IMR-90 (cell line): ENCODE measurements at regions not wholly inside any gene's neighbourhood (a gene's known extent, or its start where the extent isn't known, plus 50 kb on each side); places are given as distances from the start of the nearest gene placed in this dataset.

Experiments
- ATAC-seq: fragments of 200-7000 bp; cut with Tn5 transposase; 2 replicates; pipeline ENCODE4 v1.9.1; 2020; ENCODE audit warnings: low read depth, mild to moderate bottlenecking, moderate library complexity
- BruUV-seq: library from RNA; stranded (reverse); fragments of 400-500 nt; replicated peaks from 2 replicates; lab custom pipeline; 2021; lab: Mats Ljungman, UMichigan
- CTCF ChIA-PET: fragments of 300-600 bp; formaldehyde crosslinking; extraction: SDS; loops from one replicate; lab custom pipeline; 2021; ENCODE audit warnings: antibody characterized with exemption; lab: Yijun Ruan, JAX
- POLR2A ChIA-PET: fragments of 300-600 bp; sonication (Branson Sonifier 250); formaldehyde crosslinking; loops from one replicate; lab custom pipeline; 2022; ENCODE audit warnings: antibody characterized with exemption; ENCODE audit not compliant: unreplicated experiment; lab: Charles Lee
- DNase-seq: peaks from one replicate; pipeline ENCODE4 v3.0.0; 2013
- H2AFZ ChIP-seq: replicated peaks from 2 replicates; pipeline ENCODE3; 2013; ENCODE audit warnings: low read length, mild to moderate bottlenecking; ENCODE audit not compliant: poor library complexity
- H2AK5ac ChIP-seq: 2 replicates; pipeline ENCODE4 v1.6.1; 2013; ENCODE audit warnings: low read depth, low read length, inconsistent platforms
- H2AK9ac ChIP-seq: replicated peaks from 2 replicates; pipeline ENCODE3; 2013; ENCODE audit warnings: mild to moderate bottlenecking, low read depth, low read length, moderate library complexity; ENCODE audit not compliant: poor library complexity
- H2BK120ac ChIP-seq: 2 replicates; pipeline ENCODE4 v1.6.1; 2013; ENCODE audit warnings: low read depth, low read length, inconsistent platforms
- H2BK15ac ChIP-seq: 3 replicates; pipeline ENCODE4 v1.6.1; 2013; ENCODE audit warnings: low read depth, low read length, inconsistent platforms
- H2BK20ac ChIP-seq: 2 replicates; pipeline ENCODE4 v1.6.1; 2013; ENCODE audit warnings: low read depth, mild to moderate bottlenecking, inconsistent platforms, low read length, moderate library complexity
- H2BK5ac ChIP-seq: 2 replicates; pipeline ENCODE4 v1.6.1; 2013; ENCODE audit warnings: mild to moderate bottlenecking, low read depth, low read length, inconsistent platforms; ENCODE audit not compliant: poor library complexity, severe bottlenecking
- H3K14ac ChIP-seq: replicated peaks from 2 replicates; pipeline ENCODE4 v1.6.1; 2013; ENCODE audit warnings: low read depth, low read length, inconsistent platforms
- H3K18ac ChIP-seq: 2 replicates; pipeline ENCODE4 v1.6.1; 2013; ENCODE audit warnings: low read depth, low read length, control low read depth
- H3K23ac ChIP-seq: 2 replicates; pipeline ENCODE4 v1.6.1; 2013; ENCODE audit warnings: low read depth, low read length, inconsistent platforms
- H3K27ac ChIP-seq: 2 replicates; pipeline ENCODE4 v1.5.1; 2013; ENCODE audit warnings: mild to moderate bottlenecking, control low read depth, low read length; ENCODE audit not compliant: insufficient read depth
- H3K27me3 ChIP-seq: 2 replicates; pipeline ENCODE4 v1.6.1; 2013; ENCODE audit warnings: low read length; ENCODE audit not compliant: control insufficient read depth, insufficient read depth
- H3K36me3 ChIP-seq: 2 replicates; pipeline ENCODE4 v1.6.1; 2013; ENCODE audit warnings: low read length, mixed read lengths; ENCODE audit not compliant: control insufficient read depth, insufficient read depth
- H3K4ac ChIP-seq: 2 replicates; pipeline ENCODE4 v1.6.1; 2013; ENCODE audit warnings: low read depth, low read length, inconsistent platforms
- H3K4me1 ChIP-seq: 2 replicates; pipeline ENCODE4 v1.6.1; 2013; ENCODE audit warnings: low read length, mixed read lengths; ENCODE audit not compliant: control insufficient read depth, insufficient read depth
- H3K4me2 ChIP-seq: 2 replicates; pipeline ENCODE4 v1.6.1; 2013; ENCODE audit warnings: low read depth, mild to moderate bottlenecking, control low read depth, low read length, moderate library complexity
- H3K4me3 ChIP-seq: 2 replicates; pipeline ENCODE4 v1.5.1; 2013; ENCODE audit warnings: low read depth, mild to moderate bottlenecking, control low read depth, low read length, moderate library complexity; ENCODE audit not compliant: insufficient read depth
- H3K56ac ChIP-seq: 2 replicates; pipeline ENCODE4 v1.6.1; 2013; ENCODE audit warnings: low read length, inconsistent platforms; ENCODE audit not compliant: insufficient read depth; ENCODE audit errors: extremely low read depth
- H3K79me1 ChIP-seq, 2 experiments: 2 replicates each; pipeline ENCODE4 v1.6.1; 2013; ENCODE audit warnings: low read length in 2 of 2, inconsistent platforms in 1 of 2, low read depth in 1 of 2
- H3K9ac ChIP-seq: 2 replicates; pipeline ENCODE4 v1.6.1; 2013; ENCODE audit warnings: low read depth, low read length, control low read depth
- H3K9me1 ChIP-seq: 2 replicates; pipeline ENCODE4 v1.6.1; 2013; ENCODE audit warnings: low read length, inconsistent platforms; ENCODE audit not compliant: insufficient read depth
- H3K9me3 ChIP-seq: 2 replicates; pipeline ENCODE4 v1.6.1; 2013; ENCODE audit warnings: low read length; ENCODE audit not compliant: control insufficient read depth, insufficient read depth
- H4K20me1 ChIP-seq: 2 replicates; pipeline ENCODE4 v1.6.1; 2013; ENCODE audit warnings: low read length, inconsistent platforms; ENCODE audit not compliant: insufficient read depth
- H4K5ac ChIP-seq: 2 replicates; pipeline ENCODE4 v1.6.1; 2013; ENCODE audit warnings: mild to moderate bottlenecking, low read depth, low read length, control low read depth
- H4K8ac ChIP-seq, 2 experiments: 2 replicates each; pipeline ENCODE4 v1.6.1; 2013; ENCODE audit warnings: low read depth in 2 of 2, low read length in 2 of 2, control low read depth in 1 of 2, inconsistent platforms in 1 of 2
- H4K91ac ChIP-seq: 2 replicates; pipeline ENCODE4 v1.6.1; 2013; ENCODE audit warnings: low read depth, low read length, inconsistent platforms; ENCODE audit not compliant: insufficient read depth
- BHLHE40 ChIP-seq: fragments of 150-350 bp; IDR thresholded peaks from 2 replicates; pipeline ENCODE4 v1.6.1; 2016; ENCODE audit warnings: mild to moderate bottlenecking, low read depth, low read length
- CHD1 ChIP-seq: IDR thresholded peaks from 2 replicates; pipeline ENCODE4 v1.6.1; 2012; ENCODE audit warnings: low read depth, low read length, improper control_type of control experiment
- FOS ChIP-seq: fragments of 150-350 bp; IDR thresholded peaks from 2 replicates; pipeline ENCODE4 v1.6.1; 2016; ENCODE audit warnings: low read depth, low read length
- MAZ ChIP-seq: IDR thresholded peaks from 2 replicates; pipeline ENCODE4 v1.6.1; 2012; ENCODE audit warnings: low read depth, mild to moderate bottlenecking, low read length, improper control_type of control experiment, moderate library complexity, borderline replicate concordance
- MXI1 ChIP-seq: IDR thresholded peaks from 2 replicates; pipeline ENCODE4 v1.6.1; 2012; ENCODE audit warnings: low read depth, mild to moderate bottlenecking, low read length, moderate library complexity, borderline replicate concordance
- NFE2L2 ChIP-seq: fragments of 150-350 bp; IDR thresholded peaks from 2 replicates; pipeline ENCODE4 v1.6.1; 2016; ENCODE audit warnings: low read depth, mild to moderate bottlenecking, low read length
- POLR2A ChIP-seq: IDR thresholded peaks from 2 replicates; pipeline ENCODE4 v1.6.1; 2012; ENCODE audit warnings: mild to moderate bottlenecking, low read depth, low read length
- RAD21 ChIP-seq: IDR thresholded peaks from 2 replicates; pipeline ENCODE4 v1.6.1; 2012; ENCODE audit warnings: low read length, improper control_type of control experiment
- RCOR1 ChIP-seq: IDR thresholded peaks from 2 replicates; pipeline ENCODE4 v1.6.1; 2012; ENCODE audit warnings: mild to moderate bottlenecking, low read length, improper control_type of control experiment; ENCODE audit not compliant: insufficient replicate concordance
- WGBS, 2 experiments: methylation state at CpG; one replicate each; pipeline versions ENCODE4 v1.1.5 to v1.1.7; 2013; ENCODE audit warnings: missing lambda C conversion rate in 2 of 2; ENCODE audit not compliant: insufficient read length in 1 of 2; ENCODE audit errors: extremely low coverage in 2 of 2; 5-methylcytosine and 5-hydroxymethylcytosine counted together
- dilution Hi-C: fragments of 300-500 bp; cut with HindIII; formaldehyde crosslinking; loops from one replicate; pipeline ENCODE4 v1.14.3; 2018; ENCODE audit warnings: low sequenced_read_pairs; ENCODE audit not compliant: unreplicated experiment
- in situ Hi-C: fragments of 300-500 bp; cut with MboI; formaldehyde crosslinking; loops from 3 replicates; pipeline ENCODE4 v1.14.3; 2019; ENCODE audit warnings: low sequenced_read_pairs, inconsistent platforms, mixed read lengths
- intact Hi-C: fragments of 100-400 bp; cut with micrococcal nuclease; formaldehyde crosslinking; loops from 2 replicates; pipeline ENCODE4 v1.10.0; 2022
- TF ChIP-seq, protein P1 (sequence below): fragments of 150-350 bp; IDR thresholded peaks from 2 replicates; pipeline ENCODE4 v1.6.1; 2017; ENCODE audit warnings: mild to moderate bottlenecking, antibody characterized with exemption, low read length, low read depth
- TF ChIP-seq, protein P2 (sequence below): conservative IDR thresholded peaks from 2 replicates; pipeline ENCODE4 v1.5.1; 2012; ENCODE audit warnings: mild to moderate bottlenecking, low read depth, low read length, improper control_type of control experiment

DNA sequence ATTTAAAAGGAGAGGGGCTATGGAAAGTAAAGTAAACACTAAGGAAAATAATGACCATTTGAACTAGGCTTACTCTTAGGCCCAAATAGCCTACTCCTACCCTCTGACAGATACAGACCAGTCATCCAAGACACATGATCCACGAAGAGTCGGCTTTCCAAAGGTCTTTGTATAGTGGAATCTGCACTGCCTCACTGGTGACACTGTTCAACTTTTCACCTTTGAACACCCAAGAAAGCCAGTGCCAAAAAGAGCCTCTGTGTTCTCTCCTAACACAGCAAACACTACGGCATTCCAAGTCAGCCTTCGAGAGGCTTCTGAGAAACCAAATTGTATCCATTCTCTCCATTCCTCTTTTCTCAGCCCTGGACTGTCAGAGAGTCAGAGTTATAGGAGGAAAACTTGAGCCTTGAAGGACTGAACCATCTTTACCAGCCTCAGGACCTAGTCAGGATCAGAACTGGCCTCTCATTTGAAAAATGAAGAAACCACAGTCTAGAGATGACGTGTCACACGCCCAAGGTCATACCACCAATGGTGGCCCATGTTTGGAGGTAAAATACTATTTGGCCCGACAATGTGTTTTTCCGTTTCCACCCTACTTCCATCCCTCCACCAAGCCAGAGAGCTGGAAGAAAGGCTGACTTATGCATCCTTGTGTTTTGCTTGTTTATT, 267.4 kb upstream of the ACVR2A start:
- CTCF ChIA-PET = no interaction called here
- WGBS, 2 experiments = no CpG with 5 or more reads among the region's 8 CpGs

More for the DNA sequence above, 267.4 kb upstream of the ACVR2A start:
- Histone ChIP-seq H2AK5ac (no peak overlapping the region), H4K91ac (no peak overlapping the region), H3K18ac (no peak overlapping the region), H3K4me3 (no peak overlapping the region), H4K20me1 (no peaks in the 10 kb centered on the region), H3K27ac (no peak overlapping the region), H2BK15ac (no peak overlapping the region), H3K9me3 (no peaks in the 10 kb centered on the region; the same call in 1 of the 2 replicates), H3K9ac (no peak overlapping the region), H3K23ac (no peak overlapping the region), H3K4me1 (no peaks in the 10 kb centered on the region), H2BK120ac (no peak overlapping the region), H3K4ac (no peak overlapping the region), H3K4me2 (no peak overlapping the region), H4K8ac (no peak overlapping the region), H2BK20ac (no peak overlapping the region), H3K36me3 (no peaks in the 10 kb centered on the region), H3K79me1 (no peaks in the 10 kb centered on the region), H2BK5ac (no peak overlapping the region), H2AK9ac (no peak overlapping the region), H3K27me3 (no peaks in the 10 kb centered on the region), H3K14ac (no peak overlapping the region), H3K9me1 (no peaks in the 10 kb centered on the region), H3K56ac (no peak overlapping the region), H4K5ac (no peak overlapping the region), H2AFZ (no peak overlapping the region)
- TF ChIP-seq, protein P1, sequence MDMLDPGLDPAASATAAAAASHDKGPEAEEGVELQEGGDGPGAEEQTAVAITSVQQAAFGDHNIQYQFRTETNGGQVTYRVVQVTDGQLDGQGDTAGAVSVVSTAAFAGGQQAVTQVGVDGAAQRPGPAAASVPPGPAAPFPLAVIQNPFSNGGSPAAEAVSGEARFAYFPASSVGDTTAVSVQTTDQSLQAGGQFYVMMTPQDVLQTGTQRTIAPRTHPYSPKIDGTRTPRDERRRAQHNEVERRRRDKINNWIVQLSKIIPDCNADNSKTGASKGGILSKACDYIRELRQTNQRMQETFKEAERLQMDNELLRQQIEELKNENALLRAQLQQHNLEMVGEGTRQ = no peak
- TF ChIP-seq RCOR1 (no peak), RAD21 (no peak), NFE2L2 (no peak), CHD1 (no peak), BHLHE40 (no peak), MAZ (no peak), FOS (no peak), POLR2A (no peak), MXI1 (no peak)
- TF ChIP-seq, protein P2, sequence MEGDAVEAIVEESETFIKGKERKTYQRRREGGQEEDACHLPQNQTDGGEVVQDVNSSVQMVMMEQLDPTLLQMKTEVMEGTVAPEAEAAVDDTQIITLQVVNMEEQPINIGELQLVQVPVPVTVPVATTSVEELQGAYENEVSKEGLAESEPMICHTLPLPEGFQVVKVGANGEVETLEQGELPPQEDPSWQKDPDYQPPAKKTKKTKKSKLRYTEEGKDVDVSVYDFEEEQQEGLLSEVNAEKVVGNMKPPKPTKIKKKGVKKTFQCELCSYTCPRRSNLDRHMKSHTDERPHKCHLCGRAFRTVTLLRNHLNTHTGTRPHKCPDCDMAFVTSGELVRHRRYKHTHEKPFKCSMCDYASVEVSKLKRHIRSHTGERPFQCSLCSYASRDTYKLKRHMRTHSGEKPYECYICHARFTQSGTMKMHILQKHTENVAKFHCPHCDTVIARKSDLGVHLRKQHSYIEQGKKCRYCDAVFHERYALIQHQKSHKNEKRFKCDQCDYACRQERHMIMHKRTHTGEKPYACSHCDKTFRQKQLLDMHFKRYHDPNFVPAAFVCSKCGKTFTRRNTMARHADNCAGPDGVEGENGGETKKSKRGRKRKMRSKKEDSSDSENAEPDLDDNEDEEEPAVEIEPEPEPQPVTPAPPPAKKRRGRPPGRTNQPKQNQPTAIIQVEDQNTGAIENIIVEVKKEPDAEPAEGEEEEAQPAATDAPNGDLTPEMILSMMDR = no peak
- in situ Hi-C loops = no loop called here
- POLR2A ChIA-PET = no interaction called here
- DNase-seq = no peak
- intact Hi-C loops = no loop called here
- no TSS peak for BruUV-seq
- ATAC-seq = no peak
- dilution Hi-C loops = no loop called here
